H1 (cell line): ENCODE measurements at regions not wholly inside any gene's neighbourhood (a gene's known extent, or its start where the extent isn't known, plus 50 kb on each side); places are given as distances from the start of the nearest gene placed in this dataset.

ENCODE experiments used
- CTCF ChIA-PET: fragments of 300-600 bp; sonication (Branson Sonifier 250); formaldehyde crosslinking; loops from one replicate; lab custom pipeline; 2021; ENCODE audit not compliant: partially characterized antibody; lab: Charles Lee
- POLR2A ChIA-PET: fragments of 300-600 bp; sonication (Branson Sonifier 250); formaldehyde crosslinking; loops from one replicate; lab custom pipeline; 2021; ENCODE audit warnings: inconsistent platforms; ENCODE audit not compliant: partially characterized antibody; lab: Charles Lee
- DNase-seq, 2 experiments: peaks; one replicate each; pipeline versions ENCODE4 v3.0.0 to v3.0.0-alpha.2; 2010 to 2022; ENCODE audit warnings: low spot score in 2 of 2, low read depth in 1 of 2, mixed read lengths in 1 of 2
- FAIRE-seq: peaks from 2 replicates; lab custom pipeline; 2011; peaks lifted over from hg19 to GRCh38; lab: Jason Lieb, UNC
- H2AFZ ChIP-seq: 2 replicates; pipeline ENCODE4 v1.8.1; 2012; ENCODE audit warnings: low read length, inconsistent platforms
- H2AK5ac ChIP-seq: 2 replicates; pipeline ENCODE4 v1.6.1; 2013; ENCODE audit warnings: low read depth, low read length
- H2BK120ac ChIP-seq: replicated peaks from 2 replicates; pipeline ENCODE3; 2013; ENCODE audit warnings: low read depth, low read length, inconsistent platforms
- H2BK12ac ChIP-seq: 2 replicates; pipeline ENCODE4 v1.6.1; 2013; ENCODE audit warnings: low read depth, low read length
- H2BK15ac ChIP-seq: 2 replicates; pipeline ENCODE4 v1.6.1; 2013; ENCODE audit warnings: low read length
- H2BK20ac ChIP-seq: 2 replicates; pipeline ENCODE4 v1.6.1; 2013; ENCODE audit warnings: low read length
- H2BK5ac ChIP-seq: 2 replicates; pipeline ENCODE4 v1.6.1; 2013; ENCODE audit warnings: low read depth, low read length
- H3K14ac ChIP-seq: 2 replicates; pipeline ENCODE4 v1.6.1; 2013; ENCODE audit warnings: inconsistent platforms; ENCODE audit not compliant: insufficient read length
- H3K18ac ChIP-seq: 2 replicates; pipeline ENCODE4 v1.6.1; 2013; ENCODE audit warnings: low read length; ENCODE audit errors: extremely low read depth
- H3K23ac ChIP-seq: 2 replicates; pipeline ENCODE4 v1.6.1; 2013; ENCODE audit warnings: inconsistent platforms; ENCODE audit not compliant: insufficient read length
- H3K23me2 ChIP-seq: 2 replicates; pipeline ENCODE4 v1.6.1; 2013; ENCODE audit warnings: low read depth, low read length
- H3K27ac ChIP-seq: 2 replicates; pipeline ENCODE4 v1.6.1; 2011; ENCODE audit warnings: low read depth, low read length, inconsistent platforms
- H3K27me3 ChIP-seq, 4 experiments: replicated peaks in 1 of 4; 1 replicate in 1 of 4; 2 replicates in 3 of 4; pipeline versions ENCODE4 v1.6.1 to v1.8.1; 2011 to 2013; ENCODE audit warnings: low read length in 3 of 4, mild to moderate bottlenecking in 3 of 4, inconsistent platforms in 2 of 4, mixed read lengths in 2 of 4, moderate library complexity in 1 of 4; ENCODE audit not compliant: control insufficient read depth in 3 of 4, insufficient read depth in 3 of 4; ENCODE audit errors: extremely low read depth in 1 of 4
- H3K36me3 ChIP-seq, 4 experiments: 2 replicates each; pipeline versions ENCODE4 v1.6.1 to v1.8.1; 2011 to 2013; ENCODE audit warnings: mild to moderate bottlenecking in 4 of 4, low read length in 3 of 4, moderate library complexity in 2 of 4, control low read depth in 1 of 4, inconsistent platforms in 1 of 4; ENCODE audit not compliant: insufficient read depth in 4 of 4, control insufficient read depth in 2 of 4
- H3K4ac ChIP-seq: replicated peaks from 2 replicates; pipeline ENCODE3; 2013; ENCODE audit warnings: low read length, low read depth, mixed read lengths, inconsistent platforms; ENCODE audit not compliant: insufficient read length
- H3K4me1 ChIP-seq, 4 experiments: replicated peaks in 1 of 4; 1 replicate in 1 of 4; 2 replicates in 3 of 4; pipeline versions ENCODE4 v1.6.1 to v1.8.1; 2011 to 2013; ENCODE audit warnings: low read length in 3 of 4, inconsistent platforms in 2 of 4, mixed read lengths in 1 of 4; ENCODE audit not compliant: insufficient read depth in 4 of 4, control insufficient read depth in 3 of 4
- H3K4me2 ChIP-seq, 2 experiments: 2 replicates each; pipeline versions ENCODE4 v1.6.1 to v1.8.1; 2011 to 2013; ENCODE audit warnings: low read depth in 2 of 2, low read length in 2 of 2, control low read depth in 1 of 2, inconsistent platforms in 1 of 2, mild to moderate bottlenecking in 1 of 2; ENCODE audit not compliant: insufficient read depth in 1 of 2
- H3K4me3 ChIP-seq, 4 experiments: fragments of 200-600, 300-600 bp in 1 of 4; sonication (generic), shearing (Covaris generic), sonication (Bioruptor Twin) in 1 of 4; 2 replicates each; pipeline versions ENCODE4 v1.5.1 to v1.8.1; 2011 to 2016; ENCODE audit warnings: low read length in 4 of 4, low read depth in 3 of 4, control low read depth in 2 of 4, inconsistent platforms in 2 of 4, mild to moderate bottlenecking in 2 of 4, mixed read lengths in 1 of 4, moderate library complexity in 1 of 4; ENCODE audit not compliant: insufficient read depth in 2 of 4; ENCODE audit errors: extremely low read depth in 1 of 4
- H3K56ac ChIP-seq: replicated peaks from 2 replicates; pipeline ENCODE3; 2013; ENCODE audit warnings: low read depth, mild to moderate bottlenecking, mixed read lengths, low read length, inconsistent platforms; ENCODE audit not compliant: insufficient read length
- H3K79me1 ChIP-seq: 2 replicates; pipeline ENCODE4 v1.6.1; 2013; ENCODE audit warnings: low read depth, low read length, control low read depth
- H3K79me2 ChIP-seq, 2 experiments: 2 replicates each; pipeline versions ENCODE4 v1.6.1 to v1.8.1; 2012 to 2013; ENCODE audit warnings: low read length in 2 of 2, mild to moderate bottlenecking in 2 of 2, inconsistent platforms in 1 of 2; ENCODE audit not compliant: insufficient read depth in 2 of 2, control insufficient read depth in 1 of 2
- H3K9ac ChIP-seq, 4 experiments: replicated peaks in 1 of 4; 1 replicate in 1 of 4; 2 replicates in 3 of 4; pipeline versions ENCODE4 v1.6.1 to v1.8.1; 2011 to 2013; ENCODE audit warnings: low read depth in 3 of 4, low read length in 3 of 4, control low read depth in 2 of 4, mild to moderate bottlenecking in 2 of 4, moderate library complexity in 2 of 4, inconsistent platforms in 1 of 4; ENCODE audit errors: extremely low read depth in 1 of 4
- H3K9me3 ChIP-seq, 2 experiments: 2 replicates each; pipeline versions ENCODE4 v1.6.1 to v1.8.1; 2012 to 2013; ENCODE audit warnings: mild to moderate bottlenecking in 2 of 2, moderate library complexity in 2 of 2, control low read depth in 1 of 2, inconsistent platforms in 1 of 2, low read depth in 1 of 2, low read length in 1 of 2, mixed read lengths in 1 of 2; ENCODE audit not compliant: insufficient read depth in 2 of 2
- H4K20me1 ChIP-seq, 2 experiments: replicated peaks in 1 of 2; 2 replicates each; pipeline versions ENCODE3 to v1.8.1; 2011 to 2013; ENCODE audit warnings: inconsistent platforms in 2 of 2, low read length in 2 of 2, mild to moderate bottlenecking in 1 of 2; ENCODE audit not compliant: insufficient read depth in 2 of 2, control insufficient read depth in 1 of 2
- H4K5ac ChIP-seq: 2 replicates; pipeline ENCODE4 v1.6.1; 2013; ENCODE audit warnings: low read length, low read depth, mixed read lengths, inconsistent platforms; ENCODE audit not compliant: insufficient read length
- H4K8ac ChIP-seq: 2 replicates; pipeline ENCODE4 v1.8.0; 2013; ENCODE audit warnings: mild to moderate bottlenecking, moderate library complexity, low read length, inconsistent platforms; ENCODE audit not compliant: insufficient read depth; ENCODE audit errors: extremely low read depth
- H4K91ac ChIP-seq: replicated peaks from 2 replicates; pipeline ENCODE3; 2013; ENCODE audit warnings: low read length, mixed read lengths, inconsistent platforms; ENCODE audit not compliant: insufficient read length
- CTBP2 ChIP-seq: IDR thresholded peaks from 2 replicates; pipeline ENCODE4 v1.7.0; 2011; ENCODE audit warnings: borderline replicate concordance, mild to moderate bottlenecking, moderate library complexity, mixed read lengths, low read length; ENCODE audit not compliant: insufficient read depth, insufficient read length
- FOSL1 ChIP-seq: IDR thresholded peaks from 2 replicates; pipeline ENCODE4 v1.6.1; 2011; ENCODE audit warnings: mild to moderate bottlenecking, low read depth, low read length, moderate library complexity; ENCODE audit not compliant: insufficient read depth
- POLR2A ChIP-seq, 2 experiments: IDR thresholded peaks; 1 replicate in 1 of 2; 2 replicates in 1 of 2; pipeline ENCODE4 v1.6.1; 2011; ENCODE audit warnings: low read depth in 2 of 2, low read length in 2 of 2, mild to moderate bottlenecking in 2 of 2; ENCODE audit errors: control extremely low read depth in 1 of 2
- WGBS, 2 experiments: shearing (Covaris generic) in 1 of 2; methylation state at CpG; one replicate each; pipeline versions ENCODE4 v1.1.6 to v1.1.7; 2013 to 2015; ENCODE audit warnings: low lambda C conversion rate in 2 of 2, mixed read lengths in 2 of 2, inconsistent platforms in 1 of 2, low coverage in 1 of 2, missing lambda C conversion rate in 1 of 2; ENCODE audit not compliant: insufficient replicate concordance in 2 of 2, insufficient coverage in 1 of 2, insufficient read length in 1 of 2; ENCODE audit errors: extremely low coverage in 1 of 2, missing lambda C conversion rate in 1 of 2; 5-methylcytosine and 5-hydroxymethylcytosine counted together

DNA sequence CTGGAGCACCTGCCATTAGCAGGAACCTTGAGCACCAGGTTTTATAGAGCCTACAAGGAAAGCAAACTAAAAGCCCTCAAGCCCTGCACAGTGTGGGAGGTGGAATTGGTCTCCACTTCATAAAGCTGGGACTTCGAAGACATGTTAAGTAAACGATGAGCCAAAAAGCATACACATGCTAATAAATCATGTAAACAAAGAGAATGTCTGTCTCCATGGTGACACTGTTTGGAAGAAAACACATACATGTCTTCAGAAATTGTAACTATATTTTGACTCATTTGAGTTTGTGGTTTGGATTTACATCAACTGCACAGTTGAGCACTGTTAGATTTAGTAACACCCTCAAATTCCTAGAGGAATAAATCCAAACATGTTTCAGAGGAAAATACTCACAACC lies 978.5 kb upstream of the LRRTM1 start:
- H3K27me3 ChIP-seq: no peaks in the 10 kb centered on the region
- H2BK120ac ChIP-seq: no peak overlapping the region
- no peak overlapping the region for H3K4ac ChIP-seq
- no peak overlapping the region for H4K8ac ChIP-seq
- H3K56ac ChIP-seq: no peak overlapping the region
- no peak overlapping the region for H2AFZ ChIP-seq
- no peaks in the 10 kb centered on the region for H3K4me1 ChIP-seq
- no peak overlapping the region for H3K9ac ChIP-seq
- H4K20me1 ChIP-seq: no peaks in the 10 kb centered on the region
- no peak overlapping the region for H3K18ac ChIP-seq
- no peaks in the 10 kb centered on the region for H3K9me3 ChIP-seq
- no peak overlapping the region for H3K27ac ChIP-seq
- no peak overlapping the region for H2AK5ac ChIP-seq
- H2BK12ac ChIP-seq: no peak overlapping the region
- H3K14ac ChIP-seq: no peak overlapping the region
- POLR2A ChIA-PET: no interaction called here
- H3K36me3 ChIP-seq: no peaks in the 10 kb centered on the region
- H4K91ac ChIP-seq: no peak overlapping the region
- no peaks in the 10 kb centered on the region for H3K79me1 ChIP-seq
- H2BK15ac ChIP-seq: no peak overlapping the region
- CTCF ChIA-PET: interaction anchor here (1.1 to 1.4 kb wide), 2 partner anchors 16 to 18 kb away, joined by 3 read pairs; no protein-coding TSS in a partner anchor
- H3K23me2 ChIP-seq: no peaks in the 10 kb centered on the region; the same call in 1 of the 2 replicates
- no peak overlapping the region for H3K23ac ChIP-seq
- H3K4me3 ChIP-seq: no peak overlapping the region
- TF ChIP-seq FOSL1: no peak
- no peak for TF ChIP-seq CTBP2
- TF ChIP-seq POLR2A (IDR thresholded peaks at IDR 0.05; ENCODE audit: control extremely low read depth in 1 of 2, low read depth in 2 of 2, low read length in 2 of 2): no peak
- TF ChIP-seq, all 59 proteins: peak for 0
- no peak for DNase-seq
- Histone ChIP-seq H4K5ac (no peak overlapping the region), H3K4me2 (no peak overlapping the region), H3K79me2 (no peaks in the 10 kb centered on the region), H2BK20ac (no peak overlapping the region), H2BK5ac (no peak overlapping the region)
- WGBS, 2 experiments: 91% methylated on average over 2 of the region's 2 CpGs; no CpG with 5 or more reads in 1 of the 2 experiments
- FAIRE-seq: no peak
